HG02759 (cell line): ENCODE measurements at regions not wholly inside any gene's neighbourhood (a gene's known extent, or its start where the extent isn't known, plus 50 kb on each side); places are given as distances from the start of the nearest gene placed in this dataset.
"Not testable (repeated sequence)": the region's sequence is repeated elsewhere in the genome, so short reads cannot be mapped to it uniquely, and the experiment has no call there.

ENCODE experiments used
- ATAC-seq: cut with Tn5 transposase; IDR thresholded peaks from one replicate; pipeline ENCODE4 v1.9.1; 2021; ENCODE audit warnings: mild to moderate bottlenecking, moderate library complexity; ENCODE audit not compliant: unreplicated experiment

DNA sequence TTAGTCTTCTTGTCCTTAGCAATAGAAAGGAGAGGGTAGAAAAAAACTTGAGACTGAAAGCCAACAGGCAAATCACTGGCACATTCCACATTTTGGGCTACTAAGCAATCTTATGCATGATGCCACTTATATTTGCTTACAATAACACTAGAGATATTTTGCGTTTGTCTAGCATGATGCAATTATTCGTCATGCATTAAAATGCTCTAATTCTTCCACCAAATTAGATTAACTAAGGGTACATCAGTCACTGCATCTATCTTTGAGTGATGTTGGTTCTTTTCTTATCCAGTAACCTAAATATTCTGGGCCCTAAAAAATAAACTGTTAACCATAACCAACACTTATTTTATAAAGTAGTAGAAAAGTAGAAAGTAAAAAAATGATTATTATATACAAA lies 1311.7 kb upstream of the CDH2 start:
- no peak for ATAC-seq

DNA sequence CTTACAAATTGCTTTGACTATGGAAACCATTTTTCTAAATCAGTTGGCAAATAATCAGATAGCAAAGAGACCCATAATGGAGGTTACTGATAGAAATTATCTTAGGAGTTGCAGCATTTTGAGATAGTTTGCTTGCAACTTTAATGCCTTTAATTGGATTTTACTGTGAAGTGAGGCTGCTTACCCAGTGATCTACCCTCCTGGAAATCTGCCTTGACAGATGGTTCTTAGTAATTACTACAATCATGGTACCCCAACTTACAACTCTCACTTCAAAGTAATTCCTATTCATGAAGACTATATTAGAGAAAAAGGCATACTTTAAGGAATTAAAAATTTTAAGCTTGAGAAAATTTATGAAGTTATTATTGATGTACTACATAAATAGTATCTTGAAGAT lies 1288.6 kb upstream of the CDH2 start:
- no peak for ATAC-seq

DNA sequence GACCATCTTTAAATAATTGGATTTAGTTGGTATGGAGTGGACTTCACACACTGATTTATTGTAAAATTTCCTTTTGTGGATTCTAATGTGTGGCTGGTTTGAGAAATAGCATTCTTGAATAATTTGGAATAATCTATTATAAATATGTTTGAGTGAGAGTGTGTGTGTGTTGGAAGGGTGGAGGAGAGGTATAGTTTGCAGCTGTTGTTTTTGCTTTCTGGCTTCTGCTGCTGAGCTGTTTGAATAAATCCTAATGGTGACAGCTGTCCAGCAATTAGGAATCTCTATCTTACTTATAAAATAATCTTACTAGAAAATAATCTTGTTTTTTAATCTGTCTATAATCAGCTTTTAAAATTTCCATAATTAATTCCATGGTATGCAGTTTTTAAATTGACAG lies 1283.0 kb upstream of the CDH2 start:
- no peak for ATAC-seq

DNA sequence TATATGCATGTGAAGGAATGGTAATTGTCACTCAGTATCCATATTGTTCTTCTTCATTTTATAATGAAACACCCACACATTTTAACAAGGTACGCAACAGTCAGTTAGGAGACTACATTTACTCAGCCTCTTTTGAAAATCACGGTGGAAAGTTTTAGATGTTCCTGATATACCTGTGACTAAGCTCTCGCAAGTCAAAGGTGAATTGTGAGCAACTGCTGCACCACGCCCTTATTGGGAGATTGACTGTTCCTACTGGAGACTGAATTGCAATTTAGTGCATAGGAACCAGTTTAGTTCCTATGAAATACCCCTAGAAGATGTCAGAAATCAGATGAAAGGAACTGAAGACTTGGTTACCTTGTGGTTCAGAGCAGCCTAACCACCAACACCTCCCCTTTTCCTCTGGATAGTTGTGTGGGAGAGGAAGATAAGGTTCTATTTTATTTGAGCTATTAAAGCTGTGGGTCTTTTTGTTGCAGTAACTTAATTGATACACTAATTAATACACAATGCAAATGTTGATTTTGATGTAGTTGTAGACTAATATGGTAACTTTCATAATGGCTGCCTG lies 1280.5 kb upstream of the CDH2 start:
- ATAC-seq, result no peak

DNA sequence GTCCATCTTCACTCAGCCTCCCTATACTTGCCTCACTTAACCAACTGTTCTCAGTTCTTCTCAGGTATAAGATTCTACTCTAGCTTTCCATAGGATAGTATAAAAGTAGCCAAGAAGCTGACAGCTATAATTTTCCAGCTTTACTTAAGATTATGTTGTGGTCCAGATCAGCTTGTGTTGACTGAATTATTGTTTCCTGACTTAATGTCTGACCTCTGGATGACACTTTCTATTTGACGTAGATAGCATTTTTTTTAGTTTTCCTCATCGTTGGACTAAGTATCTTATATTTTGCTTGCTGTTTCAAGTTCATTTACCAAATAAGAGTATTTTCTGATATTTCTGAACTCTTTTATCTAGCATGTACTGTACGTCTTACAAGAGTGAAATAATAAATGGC lies 1272.5 kb upstream of the CDH2 start:
- ATAC-seq, result no peak

DNA sequence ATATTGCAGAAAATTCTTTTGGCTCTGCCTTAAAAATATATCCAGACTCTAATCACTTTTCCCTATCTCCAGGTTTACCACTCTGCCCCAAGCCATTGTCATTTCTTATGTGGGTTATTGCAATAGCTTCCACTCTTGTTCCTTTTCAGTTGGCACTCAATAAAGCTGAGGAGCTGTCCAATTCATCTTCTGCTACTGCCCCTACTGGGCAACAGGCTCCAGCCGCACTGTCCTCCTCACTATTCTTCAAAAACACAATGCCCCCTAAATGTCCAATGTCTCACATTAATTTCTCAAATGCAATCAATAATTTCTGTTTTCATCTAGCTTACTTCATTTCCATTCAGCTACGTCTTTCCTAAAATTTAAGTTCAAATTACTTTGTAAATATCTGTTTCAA lies 1262.5 kb upstream of the CDH2 start:
- no peak for ATAC-seq

DNA sequence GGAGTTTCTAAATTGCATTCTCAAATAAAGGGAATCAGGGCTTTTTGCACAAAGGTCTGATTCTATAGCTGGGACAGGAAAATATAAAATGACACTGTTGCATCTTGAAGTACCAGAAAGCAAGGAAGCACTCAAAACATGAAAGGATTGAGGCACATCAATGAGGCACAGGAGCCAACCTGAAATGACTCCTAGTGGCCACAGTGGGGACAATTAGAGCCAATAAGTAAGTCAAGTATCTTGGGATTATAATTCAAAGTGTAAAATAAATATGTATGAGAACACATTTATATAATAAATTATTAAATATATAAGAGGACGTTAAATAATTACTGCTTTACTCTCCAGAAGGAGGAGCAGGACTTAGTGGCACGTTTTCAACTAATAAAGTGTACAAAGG lies 1259.5 kb upstream of the CDH2 start:
- ATAC-seq, result no peak

DNA sequence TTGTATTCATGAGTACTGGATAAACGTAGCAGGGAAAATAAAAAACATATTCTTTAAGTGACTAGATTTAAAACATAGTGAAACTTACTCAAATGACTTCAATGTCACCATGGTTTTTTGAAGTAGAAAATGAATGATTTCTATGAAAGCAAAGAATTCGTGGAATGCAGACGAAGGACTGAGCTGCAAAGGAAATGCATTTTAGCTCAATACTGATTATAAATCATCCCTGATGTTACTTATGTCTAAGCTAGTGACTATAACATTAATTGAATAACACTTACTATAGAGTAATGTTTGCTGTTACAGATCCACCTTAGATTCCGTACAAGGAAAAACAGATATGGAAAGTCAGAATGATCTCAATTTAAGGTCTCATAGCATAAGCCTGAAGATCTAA lies 1257.7 kb upstream of the CDH2 start:
- ATAC-seq, result no peak

DNA sequence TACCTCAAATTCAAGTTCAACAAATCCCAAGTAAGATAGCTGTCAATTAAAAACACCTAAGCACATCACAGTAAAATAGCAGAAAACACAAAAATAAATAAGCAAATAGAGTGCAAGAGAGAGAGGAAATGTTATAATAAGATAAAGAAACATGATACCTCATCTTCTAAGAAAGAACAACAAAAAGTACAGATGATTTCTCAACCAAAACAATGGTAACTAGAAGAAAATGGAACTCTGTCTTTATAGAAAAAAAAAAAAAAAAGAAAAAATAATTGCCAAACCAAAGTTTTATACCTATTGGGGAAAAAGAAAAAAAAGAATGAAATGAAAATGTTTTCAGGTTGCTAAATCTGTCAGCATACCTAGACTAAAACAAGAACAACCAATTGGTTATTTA lies 1253.5 kb upstream of the CDH2 start:
- no peak for ATAC-seq

DNA sequence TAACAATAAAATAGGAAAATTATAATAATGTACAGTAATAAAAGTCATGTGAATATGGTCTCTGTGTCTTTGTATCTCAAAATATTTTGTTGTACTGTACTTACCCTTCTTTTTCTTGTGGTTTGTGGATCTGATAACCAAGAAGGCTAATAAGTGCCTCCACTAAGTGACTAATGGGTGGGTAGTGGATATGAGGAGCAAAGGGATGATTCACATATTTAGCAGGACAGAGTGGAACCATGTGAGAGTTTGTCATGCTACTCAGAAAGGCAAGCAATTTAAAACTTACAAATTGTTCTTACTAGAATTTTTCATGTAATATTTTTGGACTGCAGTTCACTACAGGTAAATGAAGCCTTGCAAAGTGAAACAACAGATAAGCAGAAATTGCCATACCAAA lies 1241.2 kb upstream of the CDH2 start:
- ATAC-seq, result no peak

DNA sequence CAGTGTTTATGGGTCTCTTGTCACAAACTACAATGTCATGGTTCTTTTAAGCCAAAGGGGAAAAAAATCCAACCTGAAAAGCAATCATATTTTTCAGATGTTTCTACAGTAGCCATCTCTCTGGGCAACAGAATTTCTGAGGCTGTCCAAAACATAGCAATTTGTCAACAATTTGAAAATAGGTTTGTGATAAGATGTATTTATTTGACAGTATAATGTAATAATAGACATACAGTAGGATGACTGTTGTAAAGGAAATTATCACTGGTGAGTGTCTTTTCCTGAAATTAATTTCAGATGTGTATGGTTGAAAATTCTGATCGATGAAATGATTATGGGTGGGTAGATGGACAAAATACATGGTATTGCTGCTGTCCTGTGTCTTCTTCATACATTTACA lies 1230.1 kb upstream of the CDH2 start:
- ATAC-seq, result no peak

DNA sequence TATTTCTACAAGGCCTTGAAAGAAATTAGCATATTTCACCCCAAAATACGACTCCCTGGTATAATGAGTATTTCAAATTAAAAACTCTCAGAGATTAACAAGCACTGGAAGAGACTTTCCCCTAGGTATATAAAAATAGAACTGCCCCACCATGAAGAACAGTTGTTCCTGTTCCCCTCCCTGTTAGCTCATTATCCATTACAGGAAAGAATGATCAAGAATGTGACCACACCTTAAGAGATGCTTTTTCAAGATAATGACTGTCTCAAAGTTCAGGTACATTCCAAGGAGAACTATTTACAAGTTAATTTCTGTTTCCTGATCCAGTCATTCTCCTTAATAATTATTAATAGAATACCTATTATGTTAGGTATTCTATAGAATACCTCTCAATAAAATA lies 1220.6 kb upstream of the CDH2 start:
- ATAC-seq, result no peak

DNA sequence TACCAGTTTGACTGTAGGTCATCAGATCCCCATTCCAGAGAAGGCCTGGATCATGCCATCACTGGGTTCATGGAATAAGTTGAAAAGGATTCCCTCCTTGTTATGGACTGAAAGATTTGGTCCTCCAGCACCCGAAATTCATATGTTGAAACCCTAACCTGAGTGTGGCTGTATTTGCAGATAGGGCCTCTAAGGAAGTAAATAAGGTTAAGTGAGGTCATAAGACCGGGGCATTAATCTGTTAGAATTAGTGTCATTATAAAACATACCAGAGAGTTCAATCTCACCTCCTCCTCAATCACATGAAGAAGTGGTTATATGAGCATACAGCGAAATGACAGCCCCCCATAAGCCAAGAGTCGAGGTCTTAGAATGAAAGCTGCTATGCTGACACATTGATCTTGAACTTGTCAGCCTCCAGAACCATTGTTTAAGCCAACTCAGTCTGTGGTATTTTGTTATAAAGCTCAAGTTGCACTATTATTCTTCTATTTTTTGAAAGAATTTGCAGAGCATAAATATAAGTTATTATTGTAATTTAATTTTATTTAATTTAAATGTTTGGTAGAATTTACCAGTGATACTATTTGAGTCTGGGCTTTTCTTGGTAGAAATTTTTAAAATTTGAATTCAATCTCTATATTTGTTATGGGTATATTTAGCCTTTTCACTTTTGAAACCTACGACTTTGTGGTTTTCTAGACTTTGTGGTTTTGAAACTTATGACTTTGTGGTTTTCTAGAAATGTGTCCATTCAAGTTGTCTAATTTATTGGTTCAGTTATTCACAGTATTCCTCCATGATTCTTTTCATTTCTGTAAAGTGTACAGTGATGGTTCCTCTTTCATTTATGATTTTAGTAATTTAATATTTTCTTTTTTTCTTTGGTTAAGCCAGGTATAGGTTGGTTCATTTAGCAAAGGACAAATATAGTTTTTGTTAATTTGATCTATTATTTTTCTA lies 1206.7 kb upstream of the CDH2 start:
- ATAC-seq, result peak; percentile 85

DNA sequence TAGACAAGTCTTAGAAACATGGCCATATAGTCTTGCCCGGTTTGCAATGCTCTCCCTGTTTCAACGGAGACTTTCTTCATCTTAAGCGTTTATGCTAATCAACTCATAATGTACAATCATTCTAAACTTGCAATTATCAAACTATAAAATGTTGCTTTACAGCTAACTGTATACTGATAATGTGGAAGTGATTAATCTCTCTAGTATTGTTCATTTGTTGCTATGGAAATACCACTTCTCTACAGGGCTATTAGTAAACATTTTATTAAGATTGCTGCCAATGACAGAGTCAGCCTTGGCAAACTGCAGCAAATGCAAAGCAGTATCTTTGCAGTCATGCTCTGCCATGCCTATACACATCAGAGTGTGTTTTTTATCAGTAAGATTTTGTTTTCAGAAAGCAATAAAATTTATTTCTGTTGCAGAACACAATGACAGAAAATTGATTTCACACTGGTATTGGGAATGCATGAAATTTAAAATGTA lies 1201.8 kb upstream of the CDH2 start:
- ATAC-seq, result no peak

DNA sequence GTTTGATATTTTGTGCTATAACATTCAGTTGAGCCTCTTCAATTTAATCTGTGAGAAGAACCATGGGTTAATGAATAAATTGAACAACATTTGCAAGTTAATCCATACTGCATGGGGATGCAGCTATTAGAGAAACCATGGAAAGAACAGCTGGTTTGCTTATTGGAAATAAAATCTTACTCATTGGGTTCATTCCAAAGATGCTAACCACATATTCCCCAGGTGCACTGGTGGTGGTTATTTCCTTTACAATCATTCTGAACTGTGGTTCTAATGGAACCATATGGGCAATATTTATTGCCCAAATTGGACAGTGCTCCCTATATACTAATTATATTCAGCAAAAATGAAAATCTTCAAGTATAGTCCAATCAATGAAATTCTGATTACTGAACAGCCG lies 1200.4 kb upstream of the CDH2 start:
- ATAC-seq, result no peak

DNA sequence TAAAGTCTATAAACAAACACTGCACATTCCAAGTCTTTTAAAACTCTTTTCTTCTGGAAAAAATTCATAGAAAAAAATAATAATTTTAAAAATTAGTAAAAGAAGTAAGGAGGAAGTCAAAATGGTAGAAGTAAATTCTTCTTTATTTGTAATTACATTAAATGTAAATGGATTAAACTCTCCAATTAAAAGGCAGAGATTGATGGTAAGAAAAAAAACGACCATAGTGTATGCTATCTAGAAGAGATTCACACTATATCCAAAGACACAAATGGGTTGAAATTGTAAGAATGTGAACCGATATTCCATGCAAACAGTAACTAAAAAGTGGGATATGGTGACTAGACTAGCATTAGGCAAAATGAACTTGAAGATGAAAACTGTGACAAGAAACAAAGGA lies 1196.1 kb upstream of the CDH2 start:
- ATAC-seq, result no peak

DNA sequence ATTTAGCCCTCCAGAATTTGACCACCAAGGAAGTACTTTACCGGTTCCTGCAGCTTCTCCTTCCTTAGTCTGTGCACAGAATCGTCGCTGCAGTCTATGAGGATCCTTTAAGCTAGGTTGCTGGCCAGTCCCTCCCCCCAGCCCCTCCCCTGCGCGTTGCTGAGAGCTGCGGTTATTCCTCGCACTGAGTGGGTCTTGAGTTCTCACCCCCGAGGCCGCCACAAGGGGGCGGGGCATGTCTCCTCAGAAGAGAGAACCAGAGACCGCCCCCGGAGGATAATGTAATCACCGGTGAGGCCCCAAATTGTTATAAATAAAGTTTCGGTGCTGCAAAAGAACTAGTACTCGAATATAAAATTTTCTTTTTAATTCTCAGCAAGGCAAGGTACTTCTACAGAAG lies 1184.9 kb upstream of the CDH2 start:
- no peak for ATAC-seq

DNA sequence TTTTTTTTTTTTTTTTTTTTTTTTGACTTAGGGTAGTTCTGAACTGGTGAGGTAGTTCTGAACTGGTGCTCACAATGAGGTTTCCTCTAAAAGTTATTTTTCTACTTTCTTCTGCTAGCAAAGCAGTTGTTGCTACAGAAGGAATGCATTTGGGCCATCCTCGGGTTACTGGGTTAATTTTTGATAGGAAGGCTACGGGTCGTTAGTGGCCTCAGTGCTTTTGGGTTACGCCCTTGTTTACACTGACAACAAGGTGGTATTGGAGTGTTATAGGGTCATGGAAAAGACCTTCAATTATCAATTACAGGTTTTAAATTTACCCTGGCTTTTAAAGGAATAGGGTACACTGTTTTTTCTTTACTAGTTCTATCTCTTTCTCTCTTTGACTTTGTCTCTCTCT lies 1183.7 kb upstream of the CDH2 start:
- ATAC-seq, result not testable (repeated sequence)

DNA sequence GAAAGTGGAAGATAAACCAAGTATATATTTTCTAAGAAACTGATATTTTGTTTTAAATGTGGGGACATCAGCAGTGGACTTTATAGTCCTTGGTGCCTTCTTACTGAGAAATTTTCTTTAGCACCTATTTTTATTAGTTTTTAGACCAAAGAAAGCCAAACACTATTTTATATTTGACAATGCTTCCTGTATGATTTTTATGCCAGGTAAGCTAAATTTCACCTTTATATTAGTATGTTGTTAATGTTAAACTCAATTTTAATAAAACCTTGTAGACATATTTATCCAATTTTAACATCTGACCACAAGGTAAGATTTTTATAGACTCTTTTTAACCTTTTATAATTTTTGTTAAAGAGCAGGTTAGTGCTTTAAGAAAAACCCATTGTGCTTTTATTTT lies 1182.3 kb upstream of the CDH2 start:
- not testable (repeated sequence) for ATAC-seq

DNA sequence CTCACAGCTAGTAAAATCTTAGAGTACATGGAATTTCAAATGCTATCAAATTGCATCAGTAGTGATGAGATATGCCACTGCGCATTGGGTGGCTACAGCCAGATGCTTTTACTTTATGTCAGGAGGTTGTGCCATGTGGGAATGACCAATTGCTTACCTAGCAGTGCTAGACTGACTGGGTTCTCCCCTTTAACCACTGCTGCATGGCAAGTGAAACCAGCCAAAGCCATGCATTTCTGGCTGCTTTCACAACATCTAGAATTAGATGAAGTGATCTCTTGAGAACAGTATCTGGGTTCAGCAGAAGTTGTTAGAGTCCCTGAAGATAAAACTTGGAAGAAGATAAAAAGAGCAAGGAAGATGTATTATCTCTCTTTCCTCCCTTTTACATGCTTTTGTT lies 1174.2 kb upstream of the CDH2 start:
- ATAC-seq, result no peak

DNA sequence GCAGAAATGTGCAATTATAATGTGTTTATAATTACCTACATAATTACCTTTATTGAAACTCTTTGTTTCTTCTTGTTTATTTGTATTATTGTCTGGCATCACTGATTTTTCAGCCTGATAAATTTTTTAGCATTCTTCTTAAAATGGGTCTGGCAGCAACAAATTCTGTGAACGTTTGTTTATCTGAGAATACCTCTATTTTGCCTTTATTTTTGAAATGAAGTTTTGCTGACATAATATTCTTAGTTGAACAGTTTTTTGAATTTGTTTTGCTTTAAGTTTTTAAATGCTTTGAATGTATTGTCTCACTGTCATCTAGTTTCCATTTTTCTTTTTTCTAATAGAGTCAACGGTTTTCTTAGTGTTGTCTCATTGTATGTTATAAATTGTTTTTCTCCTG lies 1152.0 kb upstream of the CDH2 start:
- ATAC-seq, result no peak

DNA sequence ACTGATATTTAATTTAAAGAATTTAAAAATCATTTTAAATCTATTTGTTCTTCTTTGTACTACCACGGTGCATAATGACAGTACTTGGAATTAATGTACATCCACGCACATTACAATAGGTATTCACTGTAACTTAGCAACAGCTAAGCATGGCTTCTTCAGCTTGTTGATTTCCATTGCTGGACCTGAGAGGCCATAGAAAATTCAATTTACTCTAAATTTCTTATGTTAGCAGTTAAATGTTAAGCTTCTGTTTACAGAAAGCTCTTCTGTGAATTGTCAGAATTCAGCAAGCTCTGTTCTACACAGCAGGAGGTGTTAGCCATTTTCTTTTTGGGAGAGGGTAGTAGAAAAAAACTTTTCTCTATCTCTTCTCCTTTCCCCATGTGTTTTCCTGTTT lies 1149.3 kb upstream of the CDH2 start:
- no peak for ATAC-seq
